H1 (cell line): ENCODE measurements at regions not wholly inside any gene's neighbourhood (a gene's known extent, or its start where the extent isn't known, plus 50 kb on each side); places are given as distances from the start of the nearest gene placed in this dataset.

Experiments used
- POLR2A ChIP-seq, 2 experiments: IDR thresholded peaks; 1 replicate in 1 of 2; 2 replicates in 1 of 2; pipeline ENCODE4 v1.6.1; 2011; ENCODE audit warnings: low read depth in 2 of 2, low read length in 2 of 2, mild to moderate bottlenecking in 2 of 2; ENCODE audit errors: control extremely low read depth in 1 of 2
- RNF2 ChIP-seq: fragments of 200-900, 300-1000 bp; sonication (generic); IDR thresholded peaks from 2 replicates; pipeline ENCODE4 v1.7.1; 2016; ENCODE audit warnings: borderline replicate concordance, low read depth, mild to moderate bottlenecking, antibody characterized with exemption, low read length; ENCODE audit not compliant: poor library complexity, severe bottlenecking; ENCODE audit errors: missing control alignments
- TF ChIP-seq, protein P1 (sequence below), 3 experiments: IDR thresholded peaks; 1 replicate in 2 of 3; 2 replicates in 1 of 3; pipeline versions ENCODE4 v1.5.1 to v1.6.1; 2011; ENCODE audit warnings: low read length in 3 of 3, mild to moderate bottlenecking in 3 of 3, inconsistent platforms in 2 of 3, low read depth in 1 of 3, moderate library complexity in 1 of 3; ENCODE audit not compliant: insufficient read depth in 1 of 3; ENCODE audit errors: control extremely low read depth in 1 of 3

DNA sequence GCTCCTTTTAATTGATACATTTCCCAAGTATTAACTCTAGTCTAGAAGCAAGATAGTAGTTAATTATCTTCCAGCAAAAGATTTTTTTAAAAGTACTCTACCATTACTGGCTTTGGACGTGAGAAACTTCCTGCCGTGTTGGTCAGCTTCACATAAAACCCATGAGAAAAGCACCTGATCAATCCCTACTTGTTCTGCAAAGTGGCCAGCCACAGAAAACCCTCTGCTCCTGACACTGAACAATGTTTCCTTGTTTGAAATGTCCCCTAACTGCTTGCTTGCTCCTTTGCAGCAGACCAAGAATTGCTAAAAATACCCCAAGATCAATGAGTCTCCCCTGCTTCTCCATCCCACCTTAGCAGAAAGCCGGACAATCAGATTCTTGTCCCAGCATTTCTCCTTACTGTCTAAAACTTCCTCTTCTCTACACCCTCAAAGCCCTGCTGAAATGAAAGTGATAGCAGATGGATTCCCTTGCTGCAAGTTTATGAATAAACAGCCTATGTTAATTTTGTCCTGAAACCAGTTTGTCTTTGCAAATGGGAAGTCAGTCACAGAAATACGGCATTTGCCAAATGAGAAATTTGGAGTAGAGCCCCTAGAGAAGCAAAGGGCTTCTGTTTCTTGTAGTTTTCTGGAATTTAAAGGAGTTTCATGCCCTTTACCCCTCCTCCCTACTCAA is 207.1 kb upstream of the ARHGAP20 start:
- TF ChIP-seq RNF2 (no peak), POLR2A (IDR thresholded peaks at IDR 0.05; ENCODE audit: control extremely low read depth in 1 of 2, low read depth in 2 of 2, low read length in 2 of 2) (no peak)
- TF ChIP-seq, protein P1, sequence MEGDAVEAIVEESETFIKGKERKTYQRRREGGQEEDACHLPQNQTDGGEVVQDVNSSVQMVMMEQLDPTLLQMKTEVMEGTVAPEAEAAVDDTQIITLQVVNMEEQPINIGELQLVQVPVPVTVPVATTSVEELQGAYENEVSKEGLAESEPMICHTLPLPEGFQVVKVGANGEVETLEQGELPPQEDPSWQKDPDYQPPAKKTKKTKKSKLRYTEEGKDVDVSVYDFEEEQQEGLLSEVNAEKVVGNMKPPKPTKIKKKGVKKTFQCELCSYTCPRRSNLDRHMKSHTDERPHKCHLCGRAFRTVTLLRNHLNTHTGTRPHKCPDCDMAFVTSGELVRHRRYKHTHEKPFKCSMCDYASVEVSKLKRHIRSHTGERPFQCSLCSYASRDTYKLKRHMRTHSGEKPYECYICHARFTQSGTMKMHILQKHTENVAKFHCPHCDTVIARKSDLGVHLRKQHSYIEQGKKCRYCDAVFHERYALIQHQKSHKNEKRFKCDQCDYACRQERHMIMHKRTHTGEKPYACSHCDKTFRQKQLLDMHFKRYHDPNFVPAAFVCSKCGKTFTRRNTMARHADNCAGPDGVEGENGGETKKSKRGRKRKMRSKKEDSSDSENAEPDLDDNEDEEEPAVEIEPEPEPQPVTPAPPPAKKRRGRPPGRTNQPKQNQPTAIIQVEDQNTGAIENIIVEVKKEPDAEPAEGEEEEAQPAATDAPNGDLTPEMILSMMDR (IDR thresholded peaks at IDR 0.05; ENCODE audit: control extremely low read depth in 1 of 3, insufficient read depth in 1 of 3, low read depth in 1 of 3, low read length in 3 of 3) = no peak
